Left lung (tissue), 4 donors: ENCODE measurements at regions not wholly inside any gene's neighbourhood (a gene's known extent, or its start where the extent isn't known, plus 50 kb on each side); places are given as distances from the start of the nearest gene placed in this dataset.
"Not testable (repeated sequence)": the region's sequence is repeated elsewhere in the genome, so short reads cannot be mapped to it uniquely, and the experiment has no call there.

ENCODE experiments used
- ATAC-seq: fragments of 200-7000 bp; cut with Tn5 transposase; one replicate; pipeline ENCODE4 v1.9.1; 2020; ENCODE audit warnings: moderate library complexity
- DNase-seq, 4 donors: peaks; one replicate each; pipeline ENCODE4 v3.0.0-alpha.2; 2013 to 2020
- H3K27ac ChIP-seq, 2 donors: fragments of 200-600 bp; sonication (generic) in 1 of 2; one replicate each; pipeline versions ENCODE4 v1.5.0 to v1.8.0; 2020 to 2021
- H3K27me3 ChIP-seq, 2 donors: fragments of 200-600 bp; sonication (generic) in 1 of 2; one replicate each; pipeline versions ENCODE4 v1.5.0 to v1.8.0; 2020 to 2021
- H3K36me3 ChIP-seq, 2 donors: fragments of 200-600 bp; sonication (generic) in 1 of 2; one replicate each; pipeline versions ENCODE4 v1.5.0 to v1.8.0; 2020 to 2021
- H3K4me1 ChIP-seq, 2 donors: fragments of 200-600 bp; one replicate each; pipeline ENCODE4 v1.8.0; 2021
- H3K4me3 ChIP-seq, 2 donors: fragments of 200-600 bp; sonication (generic) in 1 of 2; one replicate each; pipeline versions ENCODE4 v1.5.0 to v1.8.0; 2020 to 2021; ENCODE audit warnings: mild to moderate bottlenecking in 1 of 2
- H3K9me3 ChIP-seq, 2 donors: fragments of 200-600 bp; sonication (generic) in 1 of 2; one replicate each; pipeline versions ENCODE4 v1.5.0 to v1.8.0; 2020 to 2021
- intact Hi-C, 2 donors: fragments of 100-400 bp; cut with DNase I; formaldehyde crosslinking; loops; one replicate each; pipeline versions ENCODE4 v1.11.2 to v1.14.2; 2022
- TF ChIP-seq, protein P1 (sequence below), 2 donors: fragments of 200-600 bp; sonication (generic) in 1 of 2; IDR thresholded peaks; one replicate each; pipeline versions ENCODE4 v1.5.0 to v1.8.0; 2021; ENCODE audit warnings: antibody characterized with exemption in 2 of 2
- donor health status: DM: no; HTN: yes; CAD: no.
- donor health status: DM: no; HTN: no; CAD: no.

DNA sequence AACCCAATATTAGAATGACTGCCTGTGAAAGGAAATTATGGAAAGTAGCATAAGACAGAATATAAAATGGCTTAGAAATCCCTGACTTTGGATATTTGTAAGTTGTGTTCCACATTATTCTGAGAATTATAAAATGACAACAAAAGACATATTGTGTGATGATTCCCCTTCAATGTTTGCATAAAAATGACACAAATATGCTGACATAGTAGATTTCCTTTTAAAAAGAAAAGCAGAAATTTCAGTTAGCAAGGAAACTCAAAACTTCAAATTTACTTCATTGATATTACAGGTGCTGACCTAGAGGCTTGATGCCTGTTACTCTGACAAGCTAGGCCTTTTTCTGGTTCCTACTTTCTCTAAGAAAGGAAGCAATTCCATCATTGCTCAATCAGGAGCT is 816.9 kb upstream of the HS3ST5 start:
- no peak overlapping the region for H3K27ac ChIP-seq
- no peaks in the 10 kb centered on the region for H3K27me3 ChIP-seq
- intact Hi-C loops: no loop called here
- no peaks in the 10 kb centered on the region for H3K4me1 ChIP-seq
- TF ChIP-seq, protein P1, sequence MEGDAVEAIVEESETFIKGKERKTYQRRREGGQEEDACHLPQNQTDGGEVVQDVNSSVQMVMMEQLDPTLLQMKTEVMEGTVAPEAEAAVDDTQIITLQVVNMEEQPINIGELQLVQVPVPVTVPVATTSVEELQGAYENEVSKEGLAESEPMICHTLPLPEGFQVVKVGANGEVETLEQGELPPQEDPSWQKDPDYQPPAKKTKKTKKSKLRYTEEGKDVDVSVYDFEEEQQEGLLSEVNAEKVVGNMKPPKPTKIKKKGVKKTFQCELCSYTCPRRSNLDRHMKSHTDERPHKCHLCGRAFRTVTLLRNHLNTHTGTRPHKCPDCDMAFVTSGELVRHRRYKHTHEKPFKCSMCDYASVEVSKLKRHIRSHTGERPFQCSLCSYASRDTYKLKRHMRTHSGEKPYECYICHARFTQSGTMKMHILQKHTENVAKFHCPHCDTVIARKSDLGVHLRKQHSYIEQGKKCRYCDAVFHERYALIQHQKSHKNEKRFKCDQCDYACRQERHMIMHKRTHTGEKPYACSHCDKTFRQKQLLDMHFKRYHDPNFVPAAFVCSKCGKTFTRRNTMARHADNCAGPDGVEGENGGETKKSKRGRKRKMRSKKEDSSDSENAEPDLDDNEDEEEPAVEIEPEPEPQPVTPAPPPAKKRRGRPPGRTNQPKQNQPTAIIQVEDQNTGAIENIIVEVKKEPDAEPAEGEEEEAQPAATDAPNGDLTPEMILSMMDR (IDR thresholded peaks at IDR 0.05): no peak
- ATAC-seq (no peak), DNase-seq (no peak)
- no peak overlapping the region for H3K4me3 ChIP-seq
- peaks cover 0 to 22% of the 10 kb centered on the region in 2 donors for H3K9me3 ChIP-seq
- H3K36me3 ChIP-seq: no peaks in the 10 kb centered on the region

DNA sequence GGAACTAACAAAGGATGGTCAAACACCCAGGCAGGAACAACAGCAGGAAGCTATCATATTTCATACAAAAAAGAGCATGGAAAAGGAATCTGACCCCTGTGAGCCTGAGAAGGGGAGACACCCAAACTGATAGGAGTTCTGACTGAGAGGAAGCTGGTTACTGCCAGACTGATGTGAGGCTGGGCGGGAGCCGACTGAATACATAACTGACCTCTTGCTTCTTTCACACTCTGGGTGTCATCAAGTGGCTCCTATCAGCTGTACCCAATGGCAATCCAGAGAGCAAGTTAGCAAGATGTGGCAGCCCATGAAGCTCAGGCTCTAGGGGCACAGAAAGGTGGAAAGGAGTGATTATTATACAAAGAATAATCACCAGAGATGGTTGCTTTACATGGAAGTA is 795.1 kb upstream of the HS3ST5 start:
- no peaks in the 10 kb centered on the region for H3K4me1 ChIP-seq
- no peak overlapping the region for H3K4me3 ChIP-seq
- DNase-seq (no peak), ATAC-seq (no peak)
- H3K27me3 ChIP-seq: no peaks in the 10 kb centered on the region
- H3K27ac ChIP-seq: no peak overlapping the region
- intact Hi-C loops: no loop called here
- H3K36me3 ChIP-seq: no peaks in the 10 kb centered on the region
- H3K9me3 ChIP-seq: no peaks in the 10 kb centered on the region
- TF ChIP-seq, protein P1 (IDR thresholded peaks at IDR 0.05): no peak

- H3K36me3 ChIP-seq: no peaks in the 10 kb centered on the region
- H3K4me3 ChIP-seq: no peak overlapping the region
- no peak for ATAC-seq
These were observed 791.0 kb upstream of the HS3ST5 start for GRCh38 chr6:115133790-115134189.

GRCh38 chr6:115131709-115132490 is 789.1 kb upstream of the HS3ST5 start:
- Histone ChIP-seq H3K36me3 (no peaks in the 10 kb centered on the region), H3K27me3 (no peaks in the 10 kb centered on the region), H3K9me3 (peaks cover 0 to 8% of the 10 kb centered on the region in 2 donors), H3K4me1 (no peaks in the 10 kb centered on the region), H3K27ac (no peak overlapping the region), H3K4me3 (no peak overlapping the region)
- intact Hi-C loops: no loop called here
- ATAC-seq (no peak), DNase-seq (no peak)
- TF ChIP-seq, protein P1 (IDR thresholded peaks at IDR 0.05): no peak

More at GRCh38 chr6:115133790-115134189, 791.0 kb upstream of the HS3ST5 start:
- no peak for DNase-seq
- TF ChIP-seq, protein P1 (IDR thresholded peaks at IDR 0.05): no peak
- no peak overlapping the region for H3K27ac ChIP-seq
- peaks cover 0 to 8% of the 10 kb centered on the region in 2 donors for H3K9me3 ChIP-seq
- intact Hi-C loops: no loop called here
- H3K4me1 ChIP-seq: no peaks in the 10 kb centered on the region
- H3K27me3 ChIP-seq: no peaks in the 10 kb centered on the region

- H3K4me3 ChIP-seq, H3K36me3 ChIP-seq, ATAC-seq, H3K9me3 ChIP-seq, intact Hi-C loops, H3K4me1 ChIP-seq, H3K27ac ChIP-seq, DNase-seq, H3K27me3 ChIP-seq: not testable (repeated sequence)
These were observed 778.7 kb upstream of the HS3ST5 start for GRCh38 chr6:115121513-115121912.

DNA sequence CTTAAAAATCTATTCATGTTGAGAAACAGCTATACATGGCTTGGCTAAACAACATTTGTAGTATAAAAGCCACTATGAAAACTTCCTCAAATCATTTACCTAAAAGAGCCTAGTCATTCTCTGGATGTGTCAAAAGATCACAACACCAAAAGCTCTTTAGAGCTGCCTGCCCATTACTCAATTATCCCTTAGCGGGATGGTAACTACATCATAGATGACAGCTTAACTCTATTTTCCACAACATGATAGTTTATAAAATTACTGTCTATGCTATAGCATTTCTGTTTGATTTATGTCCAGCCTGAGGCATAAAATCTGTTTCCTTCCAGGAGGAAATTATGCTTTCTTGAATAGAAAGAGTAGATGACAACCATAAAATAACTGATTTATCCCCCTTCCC is 777.6 kb upstream of the HS3ST5 start:
- intact Hi-C loops: no loop called here
- ATAC-seq (no peak), DNase-seq (no peak)
- H3K27ac ChIP-seq: no peak overlapping the region
- H3K27me3 ChIP-seq: no peaks in the 10 kb centered on the region
- H3K4me1 ChIP-seq: no peaks in the 10 kb centered on the region
- no peaks in the 10 kb centered on the region for H3K36me3 ChIP-seq
- H3K9me3 ChIP-seq: peaks cover 0 to 9% of the 10 kb centered on the region in 2 donors
- H3K4me3 ChIP-seq: no peak overlapping the region
- TF ChIP-seq, protein P1 (IDR thresholded peaks at IDR 0.05): no peak
